HEK293 (cell line): ENCODE measurements at regions not wholly inside any gene's neighbourhood (a gene's known extent, or its start where the extent isn't known, plus 50 kb on each side); places are given as distances from the start of the nearest gene placed in this dataset.
A peak's percentile ranks its signal among the peaks of the same experiment; 100 is the strongest.

ENCODE experiments used
- CTCF ChIA-PET: fragments of 350-600 bp; formaldehyde crosslinking; extraction: SDS; loops from one replicate; lab custom pipeline; 2021; ENCODE audit warnings: antibody characterized with exemption; lab: Yijun Ruan, JAX
- POLR2A ChIA-PET: fragments of 300-600 bp; formaldehyde crosslinking; extraction: SDS; loops from one replicate; lab custom pipeline; 2020; ENCODE audit warnings: antibody characterized with exemption, inconsistent platforms; lab: Yijun Ruan, JAX
- H3K27ac ChIP-seq: fragments of 200-500 bp; sonication (Bioruptor generic); 2 replicates; pipeline ENCODE4 v1.5.1; 2014; ENCODE audit warnings: low read depth, low read length, control low read depth, inconsistent platforms; ENCODE audit errors: extremely low read depth
- H3K36me3 ChIP-seq, 2 experiments: fragments of 200-500 bp in 1 of 2; sonication (Bioruptor generic) in 1 of 2; 1 replicate in 1 of 2; 2 replicates in 1 of 2; pipeline ENCODE4 v1.5.1; 2014 to 2017; ENCODE audit warnings: inconsistent platforms in 2 of 2, low read length in 2 of 2; ENCODE audit not compliant: control insufficient read depth in 2 of 2, insufficient read depth in 1 of 2
- H3K4me1 ChIP-seq: fragments of 200-500 bp; sonication (Bioruptor generic); 2 replicates; pipeline ENCODE4 v1.5.1; 2014; ENCODE audit warnings: mild to moderate bottlenecking, low read length, inconsistent platforms; ENCODE audit not compliant: control insufficient read depth, insufficient read depth
- H3K4me3 ChIP-seq: 2 replicates; pipeline ENCODE4 v1.5.1; 2011; ENCODE audit warnings: low read depth, mild to moderate bottlenecking, control low read depth, low read length, moderate library complexity
- H3K9me3 ChIP-seq: fragments of 200-500 bp; sonication (Bioruptor generic); 2 replicates; pipeline ENCODE4 v1.5.1; 2014; ENCODE audit warnings: low read depth, low read length, inconsistent platforms; ENCODE audit not compliant: control insufficient read depth, insufficient read depth
- CTCF ChIP-seq: fragments of 450-650 bp; formaldehyde crosslinking; IDR thresholded peaks from 2 replicates; pipeline ENCODE4 v1.5.1; 2016; ENCODE audit warnings: missing biosample characterization, missing genetic modification characterization
- SETDB1 ChIP-seq: IDR thresholded peaks from one replicate; pipeline ENCODE4 v1.6.1; 2017; ENCODE audit warnings: mild to moderate bottlenecking, low read length, moderate library complexity, mixed read lengths; ENCODE audit not compliant: insufficient read length
- TRIM28 ChIP-seq: IDR thresholded peaks from 2 replicates; pipeline ENCODE4 v1.6.1; 2011; ENCODE audit warnings: low read length, control low read depth, borderline replicate concordance
- ZFP37 ChIP-seq: fragments of 450-650 bp; formaldehyde crosslinking; IDR thresholded peaks from 2 replicates; pipeline ENCODE4 v1.5.1; 2016; ENCODE audit warnings: missing biosample characterization, missing genetic modification characterization
- ZNF354C ChIP-seq: fragments of 450-650 bp; formaldehyde crosslinking; IDR thresholded peaks from 2 replicates; pipeline ENCODE4 v1.5.1; 2016; ENCODE audit warnings: missing biosample characterization, missing genetic modification characterization, low read depth, borderline replicate concordance
- ZNF654 ChIP-seq: fragments of 450-650 bp; formaldehyde crosslinking; IDR thresholded peaks from 2 replicates; pipeline ENCODE4 v1.5.1; 2016; ENCODE audit warnings: low read depth, missing biosample characterization, missing genetic modification characterization
- ZNF664 ChIP-seq: fragments of 450-650 bp; formaldehyde crosslinking; IDR thresholded peaks from 2 replicates; pipeline ENCODE4 v1.5.1; 2016; ENCODE audit warnings: missing biosample characterization, missing genetic modification characterization
- ZNF670 ChIP-seq: fragments of 450-650 bp; formaldehyde crosslinking; IDR thresholded peaks from 2 replicates; pipeline ENCODE4 v1.5.1; 2016; ENCODE audit warnings: missing biosample characterization, missing genetic modification characterization, low read depth
- ZNF704 ChIP-seq: fragments of 450-650 bp; formaldehyde crosslinking; IDR thresholded peaks from 2 replicates; pipeline ENCODE4 v1.5.1; 2016; ENCODE audit warnings: missing biosample characterization, missing genetic modification characterization
- ZNF776 ChIP-seq: fragments of 450-650 bp; formaldehyde crosslinking; IDR thresholded peaks from 2 replicates; pipeline ENCODE4 v1.5.0; 2017; ENCODE audit warnings: missing biosample characterization, missing genetic modification characterization, borderline replicate concordance
- TF ChIP-seq, protein P1 (sequence below): fragments of 450-650 bp; formaldehyde crosslinking; IDR thresholded peaks from 2 replicates; pipeline ENCODE4 v1.5.1; 2016; ENCODE audit warnings: missing biosample characterization, missing genetic modification characterization, borderline replicate concordance
- TF ChIP-seq, protein P2 (sequence below): fragments of 450-650 bp; formaldehyde crosslinking; IDR thresholded peaks from 2 replicates; pipeline ENCODE4 v1.5.1; 2017; ENCODE audit warnings: missing biosample characterization, missing genetic modification characterization

DNA sequence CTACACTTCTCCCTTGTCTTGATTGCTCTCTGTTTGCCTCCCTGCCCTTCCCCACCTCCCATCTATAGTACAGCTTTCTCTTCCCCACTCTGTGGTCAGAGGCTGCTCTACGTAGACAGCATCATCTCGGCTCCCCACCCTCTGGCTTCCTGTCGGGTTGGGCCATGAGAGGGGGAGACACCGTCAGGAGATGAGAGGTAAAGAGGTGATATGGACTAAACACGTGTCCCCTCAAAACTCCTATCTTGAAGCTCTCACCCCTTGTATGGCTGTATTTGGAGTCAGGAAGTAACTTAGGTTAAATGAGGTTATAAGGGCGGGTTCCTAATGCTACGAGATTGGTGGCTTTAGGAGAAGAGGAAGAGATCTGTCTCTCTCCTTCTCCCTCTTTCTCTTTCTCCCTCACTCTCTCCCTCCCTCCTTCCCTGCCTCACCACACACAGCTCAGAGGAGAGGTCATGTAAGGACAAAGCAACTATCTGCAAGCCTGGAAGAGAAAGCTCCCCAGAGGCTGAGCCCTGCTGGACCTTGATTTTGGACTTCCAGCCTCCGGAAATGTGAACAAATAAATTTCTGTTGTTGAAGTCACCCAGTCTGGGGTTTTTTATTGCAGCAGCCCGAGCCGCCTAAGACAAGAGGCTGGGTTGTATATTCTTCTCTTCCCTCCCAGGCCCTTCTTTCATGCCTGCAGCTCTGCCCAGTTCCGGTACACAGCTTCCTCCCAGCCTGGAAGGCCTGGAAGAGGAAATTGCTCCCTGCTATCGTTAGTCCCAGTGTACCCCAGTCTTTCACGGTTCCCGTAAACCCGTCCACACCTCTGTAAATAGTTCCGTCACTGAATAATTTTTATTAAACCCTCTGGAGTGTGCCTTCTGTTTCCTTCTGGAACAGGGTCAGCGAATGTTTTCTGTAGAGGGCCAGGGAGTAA lies 138.0 kb downstream of the AKAIN1 start:
- Histone ChIP-seq H3K4me3 (no peak overlapping the region), H3K9me3 (no peaks in the 10 kb centered on the region), H3K27ac (no peak overlapping the region), H3K4me1 (no peaks in the 10 kb centered on the region), H3K36me3 (no peaks in the 10 kb centered on the region)
- ChIA-PET POLR2A (no interaction called here), CTCF (interaction anchor here (0.6 to 5.4 kb wide), 12 partner anchors 7 to 1549 kb away, joined by 3 to 53 read pairs (median 4); no protein-coding TSS in a partner anchor)
- peak; percentile 65 for TF ChIP-seq SETDB1
- no peak for TF ChIP-seq ZNF354C (tag by site-specific recombination)

GRCh38 chr18:5057386-5058348 lies 139.4 kb downstream of the AKAIN1 start:
- CTCF ChIA-PET = interaction anchor here (0.6 to 5.4 kb wide), 15 partner anchors 9 to 1396 kb away, joined by 3 to 53 read pairs (median 3); no protein-coding TSS in a partner anchor
- POLR2A ChIA-PET = no interaction called here
- Histone ChIP-seq H3K4me3 (no peak overlapping the region), H3K9me3 (no peaks in the 10 kb centered on the region), H3K4me1 (no peaks in the 10 kb centered on the region), H3K27ac (no peak overlapping the region), H3K36me3 (no peaks in the 10 kb centered on the region)
- TF ChIP-seq, protein P1, sequence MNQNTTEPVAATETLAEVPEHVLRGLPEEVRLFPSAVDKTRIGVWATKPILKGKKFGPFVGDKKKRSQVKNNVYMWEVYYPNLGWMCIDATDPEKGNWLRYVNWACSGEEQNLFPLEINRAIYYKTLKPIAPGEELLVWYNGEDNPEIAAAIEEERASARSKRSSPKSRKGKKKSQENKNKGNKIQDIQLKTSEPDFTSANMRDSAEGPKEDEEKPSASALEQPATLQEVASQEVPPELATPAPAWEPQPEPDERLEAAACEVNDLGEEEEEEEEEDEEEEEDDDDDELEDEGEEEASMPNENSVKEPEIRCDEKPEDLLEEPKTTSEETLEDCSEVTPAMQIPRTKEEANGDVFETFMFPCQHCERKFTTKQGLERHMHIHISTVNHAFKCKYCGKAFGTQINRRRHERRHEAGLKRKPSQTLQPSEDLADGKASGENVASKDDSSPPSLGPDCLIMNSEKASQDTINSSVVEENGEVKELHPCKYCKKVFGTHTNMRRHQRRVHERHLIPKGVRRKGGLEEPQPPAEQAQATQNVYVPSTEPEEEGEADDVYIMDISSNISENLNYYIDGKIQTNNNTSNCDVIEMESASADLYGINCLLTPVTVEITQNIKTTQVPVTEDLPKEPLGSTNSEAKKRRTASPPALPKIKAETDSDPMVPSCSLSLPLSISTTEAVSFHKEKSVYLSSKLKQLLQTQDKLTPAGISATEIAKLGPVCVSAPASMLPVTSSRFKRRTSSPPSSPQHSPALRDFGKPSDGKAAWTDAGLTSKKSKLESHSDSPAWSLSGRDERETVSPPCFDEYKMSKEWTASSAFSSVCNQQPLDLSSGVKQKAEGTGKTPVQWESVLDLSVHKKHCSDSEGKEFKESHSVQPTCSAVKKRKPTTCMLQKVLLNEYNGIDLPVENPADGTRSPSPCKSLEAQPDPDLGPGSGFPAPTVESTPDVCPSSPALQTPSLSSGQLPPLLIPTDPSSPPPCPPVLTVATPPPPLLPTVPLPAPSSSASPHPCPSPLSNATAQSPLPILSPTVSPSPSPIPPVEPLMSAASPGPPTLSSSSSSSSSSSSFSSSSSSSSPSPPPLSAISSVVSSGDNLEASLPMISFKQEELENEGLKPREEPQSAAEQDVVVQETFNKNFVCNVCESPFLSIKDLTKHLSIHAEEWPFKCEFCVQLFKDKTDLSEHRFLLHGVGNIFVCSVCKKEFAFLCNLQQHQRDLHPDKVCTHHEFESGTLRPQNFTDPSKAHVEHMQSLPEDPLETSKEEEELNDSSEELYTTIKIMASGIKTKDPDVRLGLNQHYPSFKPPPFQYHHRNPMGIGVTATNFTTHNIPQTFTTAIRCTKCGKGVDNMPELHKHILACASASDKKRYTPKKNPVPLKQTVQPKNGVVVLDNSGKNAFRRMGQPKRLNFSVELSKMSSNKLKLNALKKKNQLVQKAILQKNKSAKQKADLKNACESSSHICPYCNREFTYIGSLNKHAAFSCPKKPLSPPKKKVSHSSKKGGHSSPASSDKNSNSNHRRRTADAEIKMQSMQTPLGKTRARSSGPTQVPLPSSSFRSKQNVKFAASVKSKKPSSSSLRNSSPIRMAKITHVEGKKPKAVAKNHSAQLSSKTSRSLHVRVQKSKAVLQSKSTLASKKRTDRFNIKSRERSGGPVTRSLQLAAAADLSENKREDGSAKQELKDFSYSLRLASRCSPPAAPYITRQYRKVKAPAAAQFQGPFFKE (tag by site-specific recombination) = no peak
- TF ChIP-seq ZNF664 (tag by site-specific recombination) (no peak), ZFP37 (tag by site-specific recombination) (no peak), CTCF (tag by site-specific recombination) (peak; percentile 28; the same call in 1 of the 2 replicates), ZNF654 (tag by site-specific recombination) (peak; percentile 76), ZNF704 (tag by site-specific recombination) (no peak), TRIM28 (no peak), ZNF670 (no peak), ZNF776 (tag by site-specific recombination) (0 out of 2 replicates have a peak, but pooled peaks have one; percentile 23)
- TF ChIP-seq, protein P2, sequence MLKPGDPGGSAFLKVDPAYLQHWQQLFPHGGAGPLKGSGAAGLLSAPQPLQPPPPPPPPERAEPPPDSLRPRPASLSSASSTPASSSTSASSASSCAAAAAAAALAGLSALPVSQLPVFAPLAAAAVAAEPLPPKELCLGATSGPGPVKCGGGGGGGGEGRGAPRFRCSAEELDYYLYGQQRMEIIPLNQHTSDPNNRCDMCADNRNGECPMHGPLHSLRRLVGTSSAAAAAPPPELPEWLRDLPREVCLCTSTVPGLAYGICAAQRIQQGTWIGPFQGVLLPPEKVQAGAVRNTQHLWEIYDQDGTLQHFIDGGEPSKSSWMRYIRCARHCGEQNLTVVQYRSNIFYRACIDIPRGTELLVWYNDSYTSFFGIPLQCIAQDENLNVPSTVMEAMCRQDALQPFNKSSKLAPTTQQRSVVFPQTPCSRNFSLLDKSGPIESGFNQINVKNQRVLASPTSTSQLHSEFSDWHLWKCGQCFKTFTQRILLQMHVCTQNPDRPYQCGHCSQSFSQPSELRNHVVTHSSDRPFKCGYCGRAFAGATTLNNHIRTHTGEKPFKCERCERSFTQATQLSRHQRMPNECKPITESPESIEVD = no peak
